GM18511 (cell line): ENCODE measurements at regions not wholly inside any gene's neighbourhood (a gene's known extent, or its start where the extent isn't known, plus 50 kb on each side); places are given as distances from the start of the nearest gene placed in this dataset.
"Not testable (repeated sequence)": the region's sequence is repeated elsewhere in the genome, so short reads cannot be mapped to it uniquely, and the experiment has no call there.

ENCODE experiments used
- ATAC-seq: cut with Tn5 transposase; IDR thresholded peaks from one replicate; pipeline ENCODE4 v1.9.1; 2021; ENCODE audit warnings: mild to moderate bottlenecking, moderate library complexity; ENCODE audit not compliant: unreplicated experiment

- ATAC-seq: no peak
Measured at GRCh38 chr1:30371888-30372791, 351.2 kb downstream of the MATN1 start.

- ATAC-seq: no peak
Measured at GRCh38 chr1:30371179-30371788, 352.1 kb downstream of the MATN1 start.

- ATAC-seq: no peak
Measured at GRCh38 chr1:30368651-30369240, 354.6 kb downstream of the MATN1 start.

GRCh38 chr1:30366911-30367310, 356.5 kb downstream of the MATN1 start:
- ATAC-seq: no peak

- no peak for ATAC-seq
Measured at GRCh38 chr1:30366199-30366598, 357.2 kb downstream of the MATN1 start.

- no peak for ATAC-seq
Measured at GRCh38 chr1:30365596-30365995, 357.8 kb downstream of the MATN1 start.

GRCh38 chr1:30363031-30363430, 360.4 kb downstream of the MATN1 start:
- no peak for ATAC-seq

- no peak for ATAC-seq
Measured at GRCh38 chr1:30362603-30362990, 360.8 kb downstream of the MATN1 start.

- not testable (repeated sequence) for ATAC-seq
Measured at GRCh38 chr1:30361890-30362602, 361.3 kb downstream of the MATN1 start.

- ATAC-seq: no peak
Measured at GRCh38 chr1:30360753-30361152, 362.6 kb downstream of the MATN1 start.

GRCh38 chr1:30360281-30360680, 363.1 kb downstream of the MATN1 start:
- no peak for ATAC-seq

- no peak for ATAC-seq
Measured at GRCh38 chr1:30359539-30360220, 363.7 kb downstream of the MATN1 start.

GRCh38 chr1:30358500-30358899, 364.9 kb downstream of the MATN1 start:
- no peak for ATAC-seq

GRCh38 chr1:30356839-30357238, 366.5 kb downstream of the MATN1 start:
- no peak for ATAC-seq

- no peak for ATAC-seq
Measured at GRCh38 chr1:30354410-30354809, 369.0 kb downstream of the MATN1 start.

- no peak for ATAC-seq
Measured at GRCh38 chr1:30353637-30354036, 369.7 kb downstream of the MATN1 start.

GRCh38 chr1:30348147-30348546, 375.2 kb downstream of the MATN1 start:
- no peak for ATAC-seq

- ATAC-seq: no peak
Measured at GRCh38 chr1:30345491-30346130, 377.8 kb downstream of the MATN1 start.

- ATAC-seq: no peak
Measured at GRCh38 chr1:30343562-30343961, 379.8 kb downstream of the MATN1 start.

- ATAC-seq: no peak
Measured at GRCh38 chr1:30342535-30343141, 380.7 kb downstream of the MATN1 start.
